Liver (tissue), 8 donors: ENCODE measurements at regions not wholly inside any gene's neighbourhood (a gene's known extent, or its start where the extent isn't known, plus 50 kb on each side); places are given as distances from the start of the nearest gene placed in this dataset.

Source experiments
- DNase-seq: peaks from one replicate; pipeline ENCODE4 v3.0.0-alpha.2; 2017; ENCODE audit warnings: low spot score
- H3K27ac ChIP-seq, 2 donors: one replicate each; pipeline ENCODE4 v1.7.0; 2013; ENCODE audit warnings: inconsistent platforms in 2 of 2, low read length in 2 of 2, control low read depth in 1 of 2, low read depth in 1 of 2, mild to moderate bottlenecking in 1 of 2
- H3K27me3 ChIP-seq, 4 donors: one replicate each; pipeline versions ENCODE4 v1.6.1 to v1.7.0; 2013; ENCODE audit warnings: low read length in 3 of 4, inconsistent platforms in 1 of 4, mild to moderate bottlenecking in 1 of 4, moderate library complexity in 1 of 4; ENCODE audit not compliant: control insufficient read depth in 4 of 4, insufficient read depth in 4 of 4
- H3K36me3 ChIP-seq, 4 donors: one replicate each; pipeline versions ENCODE4 v1.6.1 to v1.7.0; 2013; ENCODE audit warnings: low read length in 3 of 4, mild to moderate bottlenecking in 3 of 4, low read depth in 1 of 4, moderate library complexity in 1 of 4; ENCODE audit not compliant: control insufficient read depth in 4 of 4, insufficient read depth in 3 of 4
- H3K4me1 ChIP-seq, 4 donors: one replicate each; pipeline versions ENCODE4 v1.6.1 to v1.7.0; 2013; ENCODE audit warnings: low read length in 3 of 4, mild to moderate bottlenecking in 3 of 4, moderate library complexity in 1 of 4; ENCODE audit not compliant: control insufficient read depth in 4 of 4, insufficient read depth in 4 of 4
- H3K4me3 ChIP-seq, 3 donors: one replicate each; pipeline versions ENCODE4 v1.6.1 to v1.7.0; 2013; ENCODE audit warnings: low read length in 3 of 3, control low read depth in 1 of 3, low read depth in 1 of 3, mild to moderate bottlenecking in 1 of 3
- H3K9ac ChIP-seq, 2 donors: one replicate each; pipeline ENCODE4 v1.7.0; 2013; ENCODE audit warnings: low read length in 2 of 2, mild to moderate bottlenecking in 2 of 2, moderate library complexity in 2 of 2, control low read depth in 1 of 2, low read depth in 1 of 2
- H3K9me3 ChIP-seq, 4 donors: one replicate each; pipeline versions ENCODE4 v1.6.1 to v1.7.0; 2013; ENCODE audit warnings: low read length in 3 of 4; ENCODE audit not compliant: control insufficient read depth in 4 of 4
- FOXA1 ChIP-seq: IDR thresholded peaks from 2 replicates; pipeline ENCODE4 v1.6.1; 2016; ENCODE audit warnings: antibody characterized with exemption
- FOXA2 ChIP-seq: IDR thresholded peaks from 2 replicates; pipeline ENCODE4 v1.6.1; 2016; ENCODE audit warnings: antibody characterized with exemption
- GABPA ChIP-seq, 2 donors: IDR thresholded peaks in 1 of 2; conservative IDR thresholded peaks in 1 of 2; 2 replicates each; pipeline ENCODE4 v1.6.1; 2016; ENCODE audit warnings: antibody characterized with exemption in 2 of 2, mild to moderate bottlenecking in 1 of 2, moderate library complexity in 1 of 2
- HNF4A ChIP-seq, 2 donors: conservative IDR thresholded peaks; 2 replicates each; pipeline ENCODE4 v1.6.1; 2016; ENCODE audit warnings: antibody characterized with exemption in 2 of 2, mild to moderate bottlenecking in 2 of 2
- HNF4G ChIP-seq: IDR thresholded peaks from 2 replicates; pipeline ENCODE4 v1.6.1; 2016; ENCODE audit warnings: antibody characterized with exemption
- JUND ChIP-seq, 2 donors: IDR thresholded peaks; 2 replicates each; pipeline ENCODE4 v1.6.1; 2016; ENCODE audit warnings: antibody characterized with exemption in 2 of 2
- NR2F2 ChIP-seq: IDR thresholded peaks from 2 replicates; pipeline ENCODE4 v1.6.1; 2016; ENCODE audit warnings: antibody characterized with exemption
- RAD21 ChIP-seq, 2 donors: IDR thresholded peaks; 2 replicates each; pipeline ENCODE4 v1.6.1; 2016; ENCODE audit warnings: antibody characterized with exemption in 2 of 2, mild to moderate bottlenecking in 2 of 2
- RXRA ChIP-seq, 2 donors: IDR thresholded peaks; 2 replicates each; pipeline ENCODE4 v1.6.1; 2017 to 2018; ENCODE audit warnings: antibody characterized with exemption in 2 of 2, mild to moderate bottlenecking in 1 of 2
- SP1 ChIP-seq: IDR thresholded peaks from 2 replicates; pipeline ENCODE4 v1.6.1; 2018; ENCODE audit warnings: antibody characterized with exemption, mild to moderate bottlenecking
- TAF1 ChIP-seq: conservative IDR thresholded peaks from 2 replicates; pipeline ENCODE4 v1.6.1; 2016; ENCODE audit warnings: antibody characterized with exemption, mild to moderate bottlenecking
- YY1 ChIP-seq: IDR thresholded peaks from 2 replicates; pipeline ENCODE4 v1.6.1; 2016; ENCODE audit warnings: antibody characterized with exemption, mild to moderate bottlenecking
- WGBS: extraction: QIAGEN DNeasy Blood & Tissue Kit; methylation state at CpG from one replicate; pipeline ENCODE4 v1.1.7; 2013; 5-methylcytosine and 5-hydroxymethylcytosine counted together
- TF ChIP-seq, protein P1 (sequence below): IDR thresholded peaks from 2 replicates; pipeline ENCODE4 v1.6.1; 2016; ENCODE audit warnings: antibody characterized with exemption
- TF ChIP-seq, protein P2 (sequence below): fragments of 150-350 bp; IDR thresholded peaks from 2 replicates; pipeline ENCODE4 v1.5.1; 2017; ENCODE audit warnings: improper control_type of control experiment, low read depth, low read length; ENCODE audit not compliant: missing input control
- TF ChIP-seq, protein P3 (sequence below): IDR thresholded peaks from 2 replicates; pipeline ENCODE4 v1.6.1; 2016; ENCODE audit warnings: antibody characterized with exemption
- TF ChIP-seq, protein P4 (sequence below): IDR thresholded peaks from 2 replicates; pipeline ENCODE4 v1.6.1; 2016; ENCODE audit warnings: antibody characterized with exemption
- TF ChIP-seq, protein P5 (sequence below): IDR thresholded peaks from 2 replicates; pipeline ENCODE4 v1.6.1; 2016; ENCODE audit warnings: antibody characterized with exemption, mild to moderate bottlenecking
- donor health status: healthy.
- donor health status: healthy.
- donor health status: healthy.
- donor health status: healthy.
- donor health status: healthy.

DNA sequence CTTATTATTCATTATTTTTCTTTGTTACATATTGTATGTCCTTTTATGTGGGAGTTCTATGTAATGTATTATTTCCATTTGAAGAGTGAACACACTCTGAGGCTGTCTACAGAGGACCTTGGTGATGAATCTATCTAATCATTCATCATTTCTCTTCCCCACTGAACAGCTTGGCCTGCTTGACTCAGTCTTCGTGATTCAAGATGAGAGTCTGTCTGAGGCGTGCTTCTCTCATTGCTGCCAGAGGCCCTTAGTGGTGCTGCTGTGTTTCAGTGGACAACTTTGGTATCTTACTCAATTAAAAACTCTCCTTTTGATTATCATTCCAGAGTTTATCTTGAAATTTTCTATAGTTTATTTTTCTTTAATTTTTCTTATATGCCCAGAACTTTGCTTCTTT, 318.1 kb upstream of the DAB2 start:
- Histone ChIP-seq H3K4me1 (no peaks in the 10 kb centered on the region), H3K27me3 (no peaks in the 10 kb centered on the region), H3K36me3 (no peaks in the 10 kb centered on the region), H3K4me3 (no peak overlapping the region), H3K27ac (no peak overlapping the region), H3K9ac (no peak overlapping the region), H3K9me3 (no peaks in the 10 kb centered on the region)
- WGBS: 93% methylated on average over 2 of the region's 2 CpGs
- TF ChIP-seq YY1 (no peak), JUND (IDR thresholded peaks at IDR 0.05) (no peak), FOXA1 (no peak), RXRA (IDR thresholded peaks at IDR 0.05) (no peak), HNF4G (no peak), FOXA2 (no peak), RAD21 (IDR thresholded peaks at IDR 0.05) (no peak), HNF4A (conservative IDR thresholded peaks at IDR 0.05) (no peak), NR2F2 (no peak), SP1 (no peak)
- TF ChIP-seq, protein P1, sequence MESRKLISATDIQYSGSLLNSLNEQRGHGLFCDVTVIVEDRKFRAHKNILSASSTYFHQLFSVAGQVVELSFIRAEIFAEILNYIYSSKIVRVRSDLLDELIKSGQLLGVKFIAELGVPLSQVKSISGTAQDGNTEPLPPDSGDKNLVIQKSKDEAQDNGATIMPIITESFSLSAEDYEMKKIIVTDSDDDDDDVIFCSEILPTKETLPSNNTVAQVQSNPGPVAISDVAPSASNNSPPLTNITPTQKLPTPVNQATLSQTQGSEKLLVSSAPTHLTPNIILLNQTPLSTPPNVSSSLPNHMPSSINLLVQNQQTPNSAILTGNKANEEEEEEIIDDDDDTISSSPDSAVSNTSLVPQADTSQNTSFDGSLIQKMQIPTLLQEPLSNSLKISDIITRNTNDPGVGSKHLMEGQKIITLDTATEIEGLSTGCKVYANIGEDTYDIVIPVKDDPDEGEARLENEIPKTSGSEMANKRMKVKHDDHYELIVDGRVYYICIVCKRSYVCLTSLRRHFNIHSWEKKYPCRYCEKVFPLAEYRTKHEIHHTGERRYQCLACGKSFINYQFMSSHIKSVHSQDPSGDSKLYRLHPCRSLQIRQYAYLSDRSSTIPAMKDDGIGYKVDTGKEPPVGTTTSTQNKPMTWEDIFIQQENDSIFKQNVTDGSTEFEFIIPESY: no peak
- TF ChIP-seq, protein P2, sequence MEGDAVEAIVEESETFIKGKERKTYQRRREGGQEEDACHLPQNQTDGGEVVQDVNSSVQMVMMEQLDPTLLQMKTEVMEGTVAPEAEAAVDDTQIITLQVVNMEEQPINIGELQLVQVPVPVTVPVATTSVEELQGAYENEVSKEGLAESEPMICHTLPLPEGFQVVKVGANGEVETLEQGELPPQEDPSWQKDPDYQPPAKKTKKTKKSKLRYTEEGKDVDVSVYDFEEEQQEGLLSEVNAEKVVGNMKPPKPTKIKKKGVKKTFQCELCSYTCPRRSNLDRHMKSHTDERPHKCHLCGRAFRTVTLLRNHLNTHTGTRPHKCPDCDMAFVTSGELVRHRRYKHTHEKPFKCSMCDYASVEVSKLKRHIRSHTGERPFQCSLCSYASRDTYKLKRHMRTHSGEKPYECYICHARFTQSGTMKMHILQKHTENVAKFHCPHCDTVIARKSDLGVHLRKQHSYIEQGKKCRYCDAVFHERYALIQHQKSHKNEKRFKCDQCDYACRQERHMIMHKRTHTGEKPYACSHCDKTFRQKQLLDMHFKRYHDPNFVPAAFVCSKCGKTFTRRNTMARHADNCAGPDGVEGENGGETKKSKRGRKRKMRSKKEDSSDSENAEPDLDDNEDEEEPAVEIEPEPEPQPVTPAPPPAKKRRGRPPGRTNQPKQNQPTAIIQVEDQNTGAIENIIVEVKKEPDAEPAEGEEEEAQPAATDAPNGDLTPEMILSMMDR: no peak
- TF ChIP-seq, protein P3, sequence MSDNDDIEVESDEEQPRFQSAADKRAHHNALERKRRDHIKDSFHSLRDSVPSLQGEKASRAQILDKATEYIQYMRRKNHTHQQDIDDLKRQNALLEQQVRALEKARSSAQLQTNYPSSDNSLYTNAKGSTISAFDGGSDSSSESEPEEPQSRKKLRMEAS: no peak
- DNase-seq: no peak

DNA sequence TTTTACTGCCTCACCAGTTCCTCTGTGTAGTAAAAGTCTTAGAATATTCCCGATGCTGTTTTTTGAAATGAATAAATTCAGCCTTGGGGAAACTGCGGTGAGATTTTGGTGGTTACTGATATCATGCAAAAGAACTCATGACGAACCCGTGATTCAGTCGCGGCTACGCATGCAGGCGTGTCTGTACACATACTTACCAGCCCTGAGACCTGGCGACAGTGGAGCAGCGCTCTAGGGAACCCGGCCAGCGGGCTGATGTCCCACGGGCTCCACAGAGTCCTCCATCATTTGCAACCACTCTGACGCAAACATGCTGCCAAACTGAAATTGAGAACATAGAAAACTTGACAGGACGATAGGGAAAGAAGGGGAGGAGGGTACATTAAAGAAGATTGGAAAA, 315.6 kb upstream of the DAB2 start:
- 95% methylated on average over 15 of the region's 15 CpGs for WGBS
- no peaks in the 10 kb centered on the region for H3K4me1 ChIP-seq

DNA sequence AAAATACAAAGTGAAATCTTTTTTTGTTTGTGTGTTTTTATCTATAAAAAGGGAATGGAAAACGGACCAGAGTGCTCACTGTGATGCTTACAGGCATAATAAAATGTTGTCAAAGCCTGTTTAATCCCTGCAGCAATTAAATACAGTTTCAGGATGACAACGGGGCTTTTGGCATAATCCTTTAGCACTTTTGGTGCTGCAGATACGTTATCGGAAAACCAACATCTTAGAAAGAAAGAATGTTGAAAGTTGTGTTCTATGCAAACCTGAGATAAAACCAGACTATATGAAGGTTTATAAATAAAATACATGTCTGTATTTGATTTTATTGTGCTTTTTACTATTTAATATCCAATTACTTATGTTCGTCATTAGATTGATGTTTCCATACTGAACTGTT, 307.4 kb upstream of the DAB2 start:
- 76% methylated on average over 5 of the region's 5 CpGs for whole genome bisulfite sequencing
- Histone ChIP-seq H3K27me3 (no peaks in the 10 kb centered on the region), H3K9ac (no peak overlapping the region), H3K36me3 (no peaks in the 10 kb centered on the region), H3K4me3 (no peak overlapping the region), H3K4me1 (no peaks in the 10 kb centered on the region), H3K27ac (no peak overlapping the region), H3K9me3 (no peaks in the 10 kb centered on the region)
- no peak for DNase-seq
- TF ChIP-seq, protein P1: no peak
- TF ChIP-seq YY1 (no peak), HNF4A (conservative IDR thresholded peaks at IDR 0.05) (no peak), FOXA1 (no peak), RAD21 (IDR thresholded peaks at IDR 0.05) (no peak), NR2F2 (no peak), TAF1 (no peak), RXRA (IDR thresholded peaks at IDR 0.05) (no peak), GABPA (IDR thresholded peaks at IDR 0.05 in 1 of 2, conservative IDR thresholded peaks at IDR 0.05 in 1 of 2) (no peak), HNF4G (no peak), JUND (IDR thresholded peaks at IDR 0.05) (no peak), FOXA2 (no peak)
- TF ChIP-seq, protein P3: no peak
- TF ChIP-seq, protein P4, sequence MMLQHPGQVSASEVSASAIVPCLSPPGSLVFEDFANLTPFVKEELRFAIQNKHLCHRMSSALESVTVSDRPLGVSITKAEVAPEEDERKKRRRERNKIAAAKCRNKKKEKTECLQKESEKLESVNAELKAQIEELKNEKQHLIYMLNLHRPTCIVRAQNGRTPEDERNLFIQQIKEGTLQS: no peak
- TF ChIP-seq, protein P5, sequence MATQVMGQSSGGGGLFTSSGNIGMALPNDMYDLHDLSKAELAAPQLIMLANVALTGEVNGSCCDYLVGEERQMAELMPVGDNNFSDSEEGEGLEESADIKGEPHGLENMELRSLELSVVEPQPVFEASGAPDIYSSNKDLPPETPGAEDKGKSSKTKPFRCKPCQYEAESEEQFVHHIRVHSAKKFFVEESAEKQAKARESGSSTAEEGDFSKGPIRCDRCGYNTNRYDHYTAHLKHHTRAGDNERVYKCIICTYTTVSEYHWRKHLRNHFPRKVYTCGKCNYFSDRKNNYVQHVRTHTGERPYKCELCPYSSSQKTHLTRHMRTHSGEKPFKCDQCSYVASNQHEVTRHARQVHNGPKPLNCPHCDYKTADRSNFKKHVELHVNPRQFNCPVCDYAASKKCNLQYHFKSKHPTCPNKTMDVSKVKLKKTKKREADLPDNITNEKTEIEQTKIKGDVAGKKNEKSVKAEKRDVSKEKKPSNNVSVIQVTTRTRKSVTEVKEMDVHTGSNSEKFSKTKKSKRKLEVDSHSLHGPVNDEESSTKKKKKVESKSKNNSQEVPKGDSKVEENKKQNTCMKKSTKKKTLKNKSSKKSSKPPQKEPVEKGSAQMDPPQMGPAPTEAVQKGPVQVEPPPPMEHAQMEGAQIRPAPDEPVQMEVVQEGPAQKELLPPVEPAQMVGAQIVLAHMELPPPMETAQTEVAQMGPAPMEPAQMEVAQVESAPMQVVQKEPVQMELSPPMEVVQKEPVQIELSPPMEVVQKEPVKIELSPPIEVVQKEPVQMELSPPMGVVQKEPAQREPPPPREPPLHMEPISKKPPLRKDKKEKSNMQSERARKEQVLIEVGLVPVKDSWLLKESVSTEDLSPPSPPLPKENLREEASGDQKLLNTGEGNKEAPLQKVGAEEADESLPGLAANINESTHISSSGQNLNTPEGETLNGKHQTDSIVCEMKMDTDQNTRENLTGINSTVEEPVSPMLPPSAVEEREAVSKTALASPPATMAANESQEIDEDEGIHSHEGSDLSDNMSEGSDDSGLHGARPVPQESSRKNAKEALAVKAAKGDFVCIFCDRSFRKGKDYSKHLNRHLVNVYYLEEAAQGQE: no peak

More for the DNA sequence above, 315.6 kb upstream of the DAB2 start:
- H3K9me3 ChIP-seq: no peaks in the 10 kb centered on the region
- H3K4me3 ChIP-seq: no peak overlapping the region
- no peaks in the 10 kb centered on the region for H3K27me3 ChIP-seq
- no peak for DNase-seq
- TF ChIP-seq, protein P3: no peak
- no peak for TF ChIP-seq RXRA (IDR thresholded peaks at IDR 0.05)
- no peaks in the 10 kb centered on the region for H3K36me3 ChIP-seq
- H3K27ac ChIP-seq: no peak overlapping the region
- H3K9ac ChIP-seq: no peak overlapping the region
